ENCODE measurements at regions not wholly inside any gene's neighbourhood (a gene's known extent, or its start where the extent isn't known, plus 50 kb on each side); places are given as distances from the start of the nearest gene placed in this dataset.

- RAD21 ChIA-PET (ENCODE audit: low non-redundant PET in 1 of 2, low total read pairs in 2 of 2, uncharacterized antibody in 2 of 2, unreplicated experiment in 2 of 2): no interaction called here
- H3K4me2 ChIP-seq (ENCODE audit: low read length): no peak overlapping the region
- H3K9ac ChIP-seq (ENCODE audit: low read length): no peak overlapping the region
- H3K79me2 ChIP-seq (ENCODE audit: insufficient read depth, low read length): no peaks in the 10 kb centered on the region
- H3K9me3 ChIP-seq (ENCODE audit: control insufficient read depth in 1 of 2, insufficient read depth in 1 of 2, low read depth in 1 of 2, low read length in 2 of 2): peaks cover under 1 to 6% of the 10 kb centered on the region in 2 experiments; a peak in 1 of 4 replicates
- no peaks in the 10 kb centered on the region for H3K27me3 ChIP-seq (ENCODE audit: insufficient read depth, low read length)
- no peak overlapping the region for H3K4me3 ChIP-seq (replicated peaks in 1 of 2; ENCODE audit: low read depth in 1 of 2, low read length in 2 of 2)
- intact Hi-C loops (cut with micrococcal nuclease): loop anchor here (10.0 kb wide), 1 partner anchor 405 kb away; no protein-coding TSS in a partner anchor
- CTCF ChIA-PET: no interaction called here
- no peak for ATAC-seq
- TF ChIP-seq EGR1 (IDR thresholded peaks at IDR 0.05; ENCODE audit: low read depth) (no peak), POLR2AphosphoS5 (IDR thresholded peaks at IDR 0.05; ENCODE audit: low read depth, low read length) (no peak), ATF3 (IDR thresholded peaks at IDR 0.05) (no peak), SIN3A (IDR thresholded peaks at IDR 0.05; ENCODE audit: low read depth) (no peak), SP1 (IDR thresholded peaks at IDR 0.05; ENCODE audit: low read depth) (no peak), FOSL1 (IDR thresholded peaks at IDR 0.05; ENCODE audit: low read depth) (no peak), ZFX (IDR thresholded peaks at IDR 0.05) (no peak), CBX3 (IDR thresholded peaks at IDR 0.05; ENCODE audit: low read depth) (no peak), RAD21 (IDR thresholded peaks at IDR 0.05; ENCODE audit: low read depth) (no peak), YY1 (IDR thresholded peaks at IDR 0.05; ENCODE audit: extremely low read depth, insufficient replicate concordance, low read depth, low read length) (no peak), EZH2phosphoT487 (IDR thresholded peaks at IDR 0.05; ENCODE audit: borderline replicate concordance) (no peak), ZBTB33 (IDR thresholded peaks at IDR 0.05; ENCODE audit: extremely low read depth, insufficient replicate concordance, low read length) (no peak), CTCF (IDR thresholded peaks at IDR 0.05 in 2 of 3, conservative IDR thresholded peaks at IDR 0.05 in 1 of 3; ENCODE audit: borderline replicate concordance in 1 of 3, insufficient read depth in 1 of 3, low read depth in 2 of 3, low read length in 2 of 3) (no peak), EZH2 (IDR thresholded peaks at IDR 0.05) (no peak), MAX (IDR thresholded peaks at IDR 0.05) (no peak), ZNF274 (IDR thresholded peaks at IDR 0.05; ENCODE audit: low read depth, low read length) (no peak), TCF7L2 (IDR thresholded peaks at IDR 0.05; ENCODE audit: borderline replicate concordance, extremely low read depth, insufficient read depth, insufficient read length) (no peak), SRF (IDR thresholded peaks at IDR 0.05; ENCODE audit: low read depth) (no peak), POLR2A (IDR thresholded peaks at IDR 0.05; ENCODE audit: borderline replicate concordance, extremely low read depth, insufficient read depth, insufficient read length) (no peak), CEBPB (IDR thresholded peaks at IDR 0.05; ENCODE audit: low read depth) (no peak)
- POLR2A ChIA-PET: no interaction called here
- H2AFZ ChIP-seq (ENCODE audit: low read depth, low read length, poor library complexity, severe bottlenecking): no peak overlapping the region
- H3K27ac ChIP-seq (ENCODE audit: low read depth, low read length): no peak overlapping the region
- H4K20me1 ChIP-seq (ENCODE audit: insufficient read depth): no peaks in the 10 kb centered on the region
- no peaks in the 10 kb centered on the region for H3K9me2 ChIP-seq (ENCODE audit: insufficient read depth)
- no peaks in the 10 kb centered on the region for H3K36me3 ChIP-seq (ENCODE audit: control insufficient read depth in 1 of 2, insufficient read depth in 2 of 2, low read length in 2 of 2)
- DNase-seq (ENCODE audit: low read depth, low spot score): no peak
- H3K4me1 ChIP-seq (ENCODE audit: control insufficient read depth in 1 of 2, insufficient read depth in 2 of 2, low read length in 2 of 2): no peaks in the 10 kb centered on the region
- no TSS peak for BruUV-seq (replicated peaks)
These were observed 314.3 kb upstream of the POU3F3 start for GRCh38 chr2:104539649-104540048.
